Stomach smooth muscle (tissue), 2 donors: ENCODE measurements at regions not wholly inside any gene's neighbourhood (a gene's known extent, or its start where the extent isn't known, plus 50 kb on each side); places are given as distances from the start of the nearest gene placed in this dataset.
"Not testable (repeated sequence)": the region's sequence is repeated elsewhere in the genome, so short reads cannot be mapped to it uniquely, and the experiment has no call there.

Source experiments
- H3K27ac ChIP-seq: one replicate; pipeline ENCODE4 v1.7.0; 2013; ENCODE audit warnings: mild to moderate bottlenecking, low read length, inconsistent platforms
- H3K27me3 ChIP-seq, 2 donors: one replicate each; pipeline ENCODE4 v1.7.0; 2013; ENCODE audit warnings: low read length in 2 of 2; ENCODE audit not compliant: insufficient read depth in 2 of 2, control insufficient read depth in 1 of 2
- H3K36me3 ChIP-seq, 2 donors: one replicate each; pipeline ENCODE4 v1.7.0; 2013; ENCODE audit warnings: low read length in 2 of 2; ENCODE audit not compliant: control insufficient read depth in 2 of 2, insufficient read depth in 2 of 2
- H3K4me1 ChIP-seq: one replicate; pipeline ENCODE4 v1.7.0; 2013; ENCODE audit warnings: low read length; ENCODE audit not compliant: control insufficient read depth, insufficient read depth
- H3K4me3 ChIP-seq, 2 donors: one replicate each; pipeline ENCODE4 v1.7.0; 2013; ENCODE audit warnings: low read length in 2 of 2
- H3K9ac ChIP-seq, 2 donors: one replicate each; pipeline ENCODE4 v1.7.0; 2013; ENCODE audit warnings: low read length in 2 of 2, mild to moderate bottlenecking in 1 of 2
- H3K9me3 ChIP-seq, 2 donors: one replicate each; pipeline ENCODE4 v1.7.0; 2013; ENCODE audit warnings: low read length in 2 of 2; ENCODE audit not compliant: control insufficient read depth in 2 of 2
- donor health status: healthy.
- donor health status: Pancreatic carcinoma.

DNA sequence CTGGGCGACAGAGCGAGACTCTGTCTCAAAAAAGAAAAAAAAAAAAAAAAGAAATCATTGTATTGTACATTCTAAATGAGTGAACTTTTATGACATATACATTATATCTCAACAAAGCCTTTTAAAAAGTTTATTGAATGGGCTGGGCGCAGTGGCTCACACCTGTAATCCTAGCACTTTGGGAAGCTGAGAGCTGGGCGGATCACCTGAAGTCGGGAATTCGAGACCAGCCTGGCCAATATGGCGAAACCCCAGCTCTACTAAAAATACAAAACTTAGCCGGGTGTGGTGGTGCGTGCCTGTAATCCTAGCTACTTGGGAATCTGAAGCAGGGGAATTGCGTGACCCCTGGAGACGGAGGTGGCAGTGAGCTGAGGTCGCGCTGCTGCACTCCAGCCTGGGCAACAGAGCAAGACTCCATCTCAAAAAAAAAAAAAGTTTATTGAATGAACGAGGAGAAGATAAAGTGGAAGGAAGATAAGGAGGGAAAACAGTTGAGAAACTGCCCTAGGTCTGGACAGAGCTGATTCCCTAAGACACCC is 71.9 kb upstream of the NBPF3 start:
- not testable (repeated sequence) for H3K27ac ChIP-seq, H3K9ac ChIP-seq

GRCh38 chr1:21366288-21366687 is 73.6 kb upstream of the NBPF3 start:
- H3K9ac ChIP-seq: no peak overlapping the region
- H3K9me3 ChIP-seq: no peaks in the 10 kb centered on the region
- peaks cover 5% of the 10 kb centered on the region for H3K4me1 ChIP-seq
- H3K4me3 ChIP-seq: no peak overlapping the region
- H3K27me3 ChIP-seq: no peaks in the 10 kb centered on the region
- no peak overlapping the region for H3K27ac ChIP-seq
- no peaks in the 10 kb centered on the region for H3K36me3 ChIP-seq

More for the DNA sequence above, 71.9 kb upstream of the NBPF3 start:
- H3K27me3 ChIP-seq, H3K4me3 ChIP-seq, H3K4me1 ChIP-seq, H3K9me3 ChIP-seq, H3K36me3 ChIP-seq: not testable (repeated sequence)

DNA sequence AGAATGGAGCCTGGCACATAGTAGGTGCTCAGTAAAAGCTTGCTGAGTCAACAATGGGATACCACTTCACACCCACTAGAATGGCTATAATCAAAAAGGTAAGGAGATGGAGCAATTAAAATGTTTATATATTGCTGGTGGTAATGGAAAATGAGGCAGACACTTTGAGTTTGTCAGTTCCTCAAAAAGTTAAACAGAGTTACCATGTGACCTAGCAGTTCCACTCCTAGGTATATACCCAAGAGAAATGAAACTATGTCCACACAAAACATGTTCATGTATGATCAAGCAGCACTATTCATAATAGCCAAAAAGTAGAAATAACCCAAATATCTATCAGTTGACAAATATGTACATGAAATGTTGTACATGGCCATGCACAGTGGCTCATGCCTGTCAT is 74.8 kb upstream of the ECE1 start:
- no peaks in the 10 kb centered on the region for H3K36me3 ChIP-seq
- H3K9me3 ChIP-seq: no peaks in the 10 kb centered on the region
- H3K27me3 ChIP-seq: no peaks in the 10 kb centered on the region
- H3K9ac ChIP-seq: no peak overlapping the region
- no peak overlapping the region for H3K27ac ChIP-seq
- no peak overlapping the region for H3K4me3 ChIP-seq
- peaks cover 5% of the 10 kb centered on the region for H3K4me1 ChIP-seq

GRCh38 chr1:21362096-21362495 is 71.8 kb upstream of the ECE1 start:
- H3K4me3 ChIP-seq: no peak overlapping the region
- H3K27me3 ChIP-seq: no peaks in the 10 kb centered on the region
- H3K9me3 ChIP-seq: no peaks in the 10 kb centered on the region
- peaks cover 5% of the 10 kb centered on the region for H3K4me1 ChIP-seq
- H3K9ac ChIP-seq: no peak overlapping the region
- H3K27ac ChIP-seq: no peak overlapping the region
- no peaks in the 10 kb centered on the region for H3K36me3 ChIP-seq

DNA sequence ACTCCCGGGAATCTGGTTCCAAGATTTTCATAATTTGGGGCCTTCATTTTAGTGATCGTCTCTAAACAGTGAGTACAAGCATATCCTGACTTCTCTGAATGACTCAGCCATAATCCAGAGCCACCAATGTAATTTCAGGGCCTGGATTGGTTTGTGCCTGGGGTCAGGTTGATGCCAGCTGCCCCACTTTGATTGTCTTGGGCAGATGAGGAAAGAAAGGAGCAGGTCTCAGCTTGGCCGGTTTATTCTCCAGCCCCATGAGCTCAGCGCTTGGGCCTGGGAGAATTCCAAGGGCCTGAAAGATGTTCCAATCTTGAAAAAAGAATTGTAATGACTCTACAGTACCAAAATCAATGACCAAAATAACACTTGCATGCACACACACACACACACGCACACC is 71.2 kb upstream of the ECE1 start:
- Histone ChIP-seq H3K27ac (peak overlapping the region; percentile 31), H3K4me3 (no peak overlapping the region), H3K4me1 (peaks cover 5% of the 10 kb centered on the region), H3K36me3 (no peaks in the 10 kb centered on the region), H3K27me3 (no peaks in the 10 kb centered on the region), H3K9ac (no peak overlapping the region), H3K9me3 (no peaks in the 10 kb centered on the region)

- Histone ChIP-seq H3K9ac (no peak overlapping the region), H3K27me3 (no peaks in the 10 kb centered on the region), H3K36me3 (no peaks in the 10 kb centered on the region), H3K4me1 (peaks cover 5% of the 10 kb centered on the region), H3K27ac (no peak overlapping the region), H3K9me3 (no peaks in the 10 kb centered on the region), H3K4me3 (no peak overlapping the region)
Observed at GRCh38 chr1:21357161-21357560, 66.9 kb upstream of the ECE1 start.

DNA sequence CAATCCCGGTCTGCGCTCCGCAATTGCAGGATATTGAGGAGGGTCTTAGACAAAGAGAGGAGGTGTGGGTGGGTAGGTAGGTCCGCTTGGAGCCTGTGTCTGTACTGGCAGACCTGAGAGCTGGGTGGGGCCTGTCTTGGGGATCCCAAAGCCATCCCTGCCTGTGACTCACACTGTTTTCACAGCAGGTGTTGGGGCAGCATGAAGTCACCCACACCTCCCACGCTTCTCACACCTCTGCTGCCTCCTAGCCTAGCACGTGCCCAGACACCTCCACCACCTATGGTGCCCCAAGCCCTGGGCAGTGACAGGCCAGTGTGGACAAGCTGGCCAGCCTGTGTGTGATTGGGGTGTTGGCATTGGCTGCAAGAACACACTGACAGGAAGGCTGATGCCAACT is 65.7 kb upstream of the ECE1 start:
- Histone ChIP-seq H3K27me3 (no peaks in the 10 kb centered on the region), H3K4me3 (no peak overlapping the region), H3K9me3 (no peaks in the 10 kb centered on the region), H3K4me1 (no peaks in the 10 kb centered on the region), H3K36me3 (no peaks in the 10 kb centered on the region), H3K9ac (no peak overlapping the region), H3K27ac (no peak overlapping the region)

DNA sequence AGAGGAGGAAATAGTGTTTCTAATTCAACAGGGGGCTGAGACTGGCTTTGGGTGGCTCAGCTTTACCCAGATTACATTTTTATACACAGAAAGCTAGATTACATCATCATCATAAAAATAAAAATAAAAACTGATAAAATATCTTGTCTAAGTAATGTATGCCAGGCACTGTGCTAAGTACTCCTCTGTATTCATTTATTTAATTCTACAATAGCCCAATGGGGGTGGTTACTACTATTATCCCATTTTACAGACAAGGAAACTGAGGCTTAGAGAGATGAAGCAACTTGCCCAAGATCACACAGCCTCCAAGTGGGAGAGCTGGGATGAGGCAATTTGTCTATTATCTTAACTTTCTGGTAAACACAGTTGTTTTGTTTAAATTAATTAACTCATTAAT is 62.3 kb upstream of the ECE1 start:
- Histone ChIP-seq H3K27ac (no peak overlapping the region), H3K4me1 (no peaks in the 10 kb centered on the region), H3K36me3 (no peaks in the 10 kb centered on the region), H3K4me3 (no peak overlapping the region), H3K9me3 (no peaks in the 10 kb centered on the region), H3K27me3 (no peaks in the 10 kb centered on the region), H3K9ac (no peak overlapping the region)

GRCh38 chr1:21351901-21352300 is 61.6 kb upstream of the ECE1 start:
- H3K27ac ChIP-seq: no peak overlapping the region
- no peak overlapping the region for H3K9ac ChIP-seq
- H3K9me3 ChIP-seq: no peaks in the 10 kb centered on the region
- peaks cover 6% of the 10 kb centered on the region for H3K4me1 ChIP-seq
- H3K36me3 ChIP-seq: no peaks in the 10 kb centered on the region
- no peaks in the 10 kb centered on the region for H3K27me3 ChIP-seq
- H3K4me3 ChIP-seq: no peak overlapping the region

- Histone ChIP-seq H3K9ac (no peak overlapping the region), H3K27ac (no peak overlapping the region), H3K4me1 (peaks cover 14% of the 10 kb centered on the region), H3K36me3 (no peaks in the 10 kb centered on the region), H3K9me3 (no peaks in the 10 kb centered on the region), H3K4me3 (no peak overlapping the region), H3K27me3 (no peaks in the 10 kb centered on the region)
Observed at GRCh38 chr1:21350202-21350885, 60.1 kb upstream of the ECE1 start.

DNA sequence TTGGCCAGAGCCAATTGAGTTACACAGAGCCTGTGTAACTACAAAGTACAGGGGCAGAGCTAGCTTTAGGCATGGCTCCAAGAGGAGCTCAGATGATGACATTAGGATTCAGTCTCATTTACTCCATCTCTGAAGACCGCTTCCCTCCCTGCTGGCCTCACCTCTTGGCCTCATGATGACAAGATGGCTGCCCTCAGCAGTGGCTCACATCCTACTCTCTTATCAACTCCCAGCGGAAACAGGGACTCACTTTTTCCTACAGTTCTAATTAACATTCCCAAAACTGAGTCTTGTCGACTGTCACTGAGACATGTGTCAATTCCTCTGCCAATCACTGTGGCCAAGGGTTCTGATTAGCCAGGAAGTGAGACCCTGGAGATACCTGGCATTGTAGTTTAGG is 59.4 kb upstream of the ECE1 start:
- peaks cover 14% of the 10 kb centered on the region for H3K4me1 ChIP-seq
- no peaks in the 10 kb centered on the region for H3K36me3 ChIP-seq
- H3K4me3 ChIP-seq: no peak overlapping the region
- H3K27ac ChIP-seq: no peak overlapping the region
- H3K27me3 ChIP-seq: no peaks in the 10 kb centered on the region
- no peaks in the 10 kb centered on the region for H3K9me3 ChIP-seq
- no peak overlapping the region for H3K9ac ChIP-seq
